SIG-M5 treated with dmso at 0.1 percent for 504 hours (cell line): ENCODE measurements at regions not wholly inside any gene's neighbourhood (a gene's known extent, or its start where the extent isn't known, plus 50 kb on each side); places are given as distances from the start of the nearest gene placed in this dataset.
"Not testable (repeated sequence)": the region's sequence is repeated elsewhere in the genome, so short reads cannot be mapped to it uniquely, and the experiment has no call there.

Source experiments
- DNase-seq: peaks from one replicate; lab custom pipeline; 2025; ENCODE audit not compliant: unreplicated experiment; lab: John Stamatoyannopoulos, UW

DNA sequence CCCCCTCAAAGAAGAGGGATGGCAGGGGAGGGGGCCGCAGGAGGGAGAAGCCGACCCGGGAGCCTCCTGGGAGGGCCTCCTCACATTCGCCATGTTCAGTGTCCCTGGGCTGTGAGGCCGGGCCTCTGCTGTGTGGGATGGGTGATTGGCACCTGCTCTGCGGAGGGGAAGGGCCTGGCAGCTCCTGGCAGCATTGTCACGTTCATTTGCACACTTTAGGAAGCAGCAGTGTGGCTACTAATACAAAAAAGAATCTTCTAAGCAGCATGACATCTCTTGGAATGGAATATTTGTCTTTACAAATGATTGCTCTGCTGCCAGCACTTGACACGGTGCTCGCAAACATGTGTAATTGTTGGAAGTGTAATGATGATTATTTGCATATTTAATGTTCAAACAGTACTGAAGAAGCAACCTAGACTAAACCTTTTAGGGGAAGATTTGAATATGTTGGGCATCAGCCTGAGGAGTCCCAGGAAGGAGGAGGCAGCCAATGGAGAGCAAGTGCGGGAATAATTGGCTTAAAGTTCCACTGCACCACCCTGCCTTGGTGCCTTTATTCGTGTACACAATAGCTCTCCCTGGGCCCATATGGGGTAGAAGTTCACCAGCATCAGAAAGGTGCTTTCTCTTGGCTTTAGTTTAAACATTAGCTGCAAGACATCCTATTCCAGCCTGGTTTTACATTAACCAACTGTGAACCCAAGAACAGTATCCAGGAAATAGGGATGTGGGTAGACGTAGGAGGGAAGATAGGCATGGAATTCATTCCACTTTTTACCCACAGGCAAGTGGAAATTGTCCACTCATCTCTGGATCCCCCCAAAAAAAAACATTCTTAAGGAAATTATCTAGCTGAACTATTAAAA lies 404.9 kb downstream of the TMEM182 start:
- DNase-seq = no peak

- no peak for DNase-seq
These were observed 405.8 kb downstream of the TMEM182 start for GRCh38 chr2:103167599-103167998.

DNA sequence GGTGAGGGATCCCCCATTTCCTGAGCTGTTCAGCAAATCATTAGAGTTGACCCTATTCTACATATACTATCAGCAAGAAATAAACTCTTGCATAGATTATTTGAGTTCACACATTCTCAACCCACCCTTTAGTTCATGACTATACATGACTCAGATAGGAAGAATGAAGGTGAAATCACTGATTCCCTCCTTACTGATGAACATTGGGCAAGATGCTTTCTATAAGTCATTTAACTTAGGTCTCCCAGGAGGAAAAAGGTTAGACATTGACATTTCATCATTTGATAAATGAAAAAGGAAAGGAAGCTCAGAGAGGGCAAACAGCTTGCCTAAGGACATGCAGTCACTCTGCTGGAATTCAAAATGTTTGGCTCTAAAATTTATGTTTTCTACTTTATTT lies 408.0 kb downstream of the TMEM182 start:
- no peak for DNase-seq

DNA sequence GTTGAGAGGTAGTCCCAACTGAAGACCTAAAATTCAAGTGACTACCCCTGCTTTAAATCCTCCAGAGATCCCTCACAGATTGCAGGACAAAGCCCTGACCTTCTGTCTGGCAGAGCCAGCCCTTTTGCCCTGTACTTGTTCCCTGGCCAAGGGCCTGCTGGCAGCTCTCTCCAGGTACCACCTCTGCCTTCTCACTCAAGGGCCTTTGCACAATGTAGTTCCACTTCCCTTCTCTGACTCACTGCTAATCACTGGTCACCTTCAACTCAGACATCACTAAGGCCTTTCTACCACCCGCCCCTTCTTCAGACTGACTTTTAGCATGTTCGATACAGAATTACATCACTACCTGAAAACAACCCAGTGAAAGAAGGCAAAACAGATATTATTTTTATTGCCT lies 411.0 kb downstream of the TMEM182 start:
- DNase-seq = no peak

DNA sequence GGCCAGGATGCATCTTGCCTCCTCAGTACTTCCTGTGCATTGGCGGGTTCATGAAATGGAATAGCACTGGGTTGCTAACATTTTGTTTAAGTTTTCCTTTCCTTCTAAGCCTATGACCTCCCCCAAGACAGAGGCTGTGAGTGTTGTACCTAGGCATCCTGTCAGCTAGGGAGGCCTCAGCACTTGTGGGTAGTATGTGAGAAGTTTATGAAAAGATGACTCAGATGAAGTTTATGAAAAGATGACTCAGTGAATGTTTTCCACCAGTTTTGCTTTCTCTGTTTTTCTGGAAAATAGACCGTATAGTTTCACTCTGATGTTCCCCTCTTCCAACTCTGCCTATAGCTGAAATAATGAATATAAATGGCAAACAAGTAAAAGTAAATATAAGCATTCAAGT lies 412.9 kb downstream of the TMEM182 start:
- no peak for DNase-seq

GRCh38 chr2:103176294-103176915 lies 414.6 kb downstream of the TMEM182 start:
- DNase-seq = no peak

DNA sequence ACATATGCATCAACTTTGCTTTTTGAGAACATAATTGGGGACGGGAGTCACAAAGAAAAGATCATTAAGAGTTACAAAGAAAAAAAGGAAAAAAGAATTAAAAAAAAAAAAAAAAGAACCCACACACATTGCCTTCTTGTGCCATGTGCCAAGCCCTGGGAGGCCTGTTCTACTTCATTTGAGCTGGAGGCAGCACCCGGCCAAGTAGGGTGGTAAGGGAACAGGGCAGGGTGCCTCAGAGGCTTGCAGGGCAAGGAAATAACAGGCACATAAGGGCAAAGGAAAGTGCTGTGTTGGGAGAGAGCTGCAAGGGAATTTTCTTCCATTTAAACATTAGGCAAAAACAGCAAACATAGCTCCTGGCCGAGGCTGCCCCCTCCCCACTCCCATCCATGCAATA lies 418.0 kb downstream of the TMEM182 start:
- DNase-seq = no peak

DNA sequence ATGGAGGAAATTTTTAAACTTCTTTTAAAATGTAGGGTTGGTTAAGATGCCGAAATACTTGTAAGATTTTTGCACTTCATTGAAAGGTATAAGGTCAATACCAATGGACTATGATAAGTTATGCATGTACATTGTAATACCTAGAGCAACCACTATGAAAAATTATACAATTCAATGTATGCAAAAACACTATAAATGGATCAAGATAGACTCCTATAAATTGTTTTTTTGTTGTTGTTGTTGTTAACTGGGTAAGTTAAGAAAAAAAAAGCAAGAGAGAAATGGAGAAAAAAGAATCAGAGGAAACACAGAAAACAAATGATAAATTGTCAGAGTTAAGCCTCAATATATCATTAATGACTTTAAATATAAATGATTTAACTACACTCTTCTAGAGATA lies 421.2 kb downstream of the TMEM182 start:
- no peak for DNase-seq

DNA sequence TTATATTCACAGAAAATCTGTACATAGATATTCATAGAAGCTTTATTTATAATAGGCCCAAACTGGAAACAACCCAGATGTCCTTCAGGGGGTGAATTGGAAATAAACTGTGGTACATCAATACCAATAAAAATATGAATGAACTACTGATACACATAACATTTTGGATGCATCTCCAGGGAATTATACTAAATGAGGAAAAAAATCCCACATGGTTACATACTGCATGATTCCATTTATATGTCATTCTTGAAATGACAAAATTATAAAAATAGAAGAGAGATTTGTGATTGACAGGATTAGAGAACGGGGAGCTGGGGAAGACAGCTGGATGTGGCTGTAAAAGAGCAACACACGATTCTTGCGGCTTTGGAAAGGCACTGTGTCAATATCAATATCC lies 435.0 kb downstream of the TMEM182 start:
- no peak for DNase-seq

DNA sequence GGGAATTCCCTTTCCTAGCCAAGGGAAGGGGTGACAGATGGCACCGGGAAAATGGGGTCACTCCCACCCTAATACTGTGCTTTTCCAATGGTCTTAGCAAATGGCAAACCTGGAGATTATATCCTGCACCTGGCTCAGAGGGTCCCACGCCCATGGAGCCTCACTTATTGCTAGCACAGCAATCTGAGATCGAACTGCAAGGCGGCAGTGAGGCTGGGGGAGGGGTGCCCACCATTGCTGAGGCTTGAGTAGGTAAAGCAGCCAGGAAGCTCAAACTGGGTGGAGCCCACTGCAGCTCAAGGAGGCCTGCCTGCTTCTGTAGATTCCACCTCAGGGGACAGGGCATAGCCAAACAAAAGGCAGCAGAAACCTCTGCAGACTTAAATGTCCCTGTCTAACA lies 438.9 kb downstream of the TMEM182 start:
- DNase-seq = not testable (repeated sequence)

GRCh38 chr2:103208916-103209315 lies 447.1 kb downstream of the TMEM182 start:
- no peak for DNase-seq

GRCh38 chr2:103213028-103213542 lies 451.3 kb downstream of the TMEM182 start:
- no peak for DNase-seq

- no peak for DNase-seq
These were observed 456.7 kb downstream of the TMEM182 start for GRCh38 chr2:103218516-103218915.

DNA sequence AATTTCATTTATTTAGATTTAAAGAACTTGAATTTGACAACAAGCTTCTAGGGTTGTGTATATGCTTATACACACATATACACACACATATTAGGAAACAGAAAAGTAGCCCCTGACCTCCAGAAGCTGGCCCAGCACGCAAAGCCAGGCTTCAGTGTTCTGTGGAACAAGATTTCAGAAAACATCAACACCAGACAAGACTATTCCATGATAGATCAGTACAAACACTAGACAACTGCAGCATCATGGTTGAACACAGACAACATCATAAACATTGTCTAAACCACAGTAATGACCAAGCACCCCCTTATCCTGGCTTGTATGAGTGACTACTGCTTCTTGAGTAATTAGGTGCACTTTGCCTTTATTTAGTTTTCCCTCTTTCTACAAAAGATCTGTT lies 457.6 kb downstream of the TMEM182 start:
- DNase-seq = no peak

DNA sequence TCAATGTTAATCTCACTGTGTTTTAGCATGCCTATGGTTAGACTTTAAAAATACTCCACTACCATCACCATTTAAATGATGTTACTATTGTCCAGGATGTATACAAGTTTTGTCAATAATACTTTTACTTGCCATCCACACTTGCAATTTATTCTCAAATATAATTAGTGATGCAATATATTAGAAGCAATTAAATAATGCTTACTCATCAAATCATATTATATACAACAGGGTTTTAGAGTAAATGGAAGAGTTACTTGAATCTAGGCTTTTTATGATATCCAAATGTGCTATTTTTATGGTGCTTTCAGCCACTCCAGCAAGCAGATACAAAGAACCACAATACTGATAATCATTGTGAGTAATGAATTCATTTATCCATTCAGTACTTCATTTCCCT lies 461.1 kb downstream of the TMEM182 start:
- DNase-seq = no peak

DNA sequence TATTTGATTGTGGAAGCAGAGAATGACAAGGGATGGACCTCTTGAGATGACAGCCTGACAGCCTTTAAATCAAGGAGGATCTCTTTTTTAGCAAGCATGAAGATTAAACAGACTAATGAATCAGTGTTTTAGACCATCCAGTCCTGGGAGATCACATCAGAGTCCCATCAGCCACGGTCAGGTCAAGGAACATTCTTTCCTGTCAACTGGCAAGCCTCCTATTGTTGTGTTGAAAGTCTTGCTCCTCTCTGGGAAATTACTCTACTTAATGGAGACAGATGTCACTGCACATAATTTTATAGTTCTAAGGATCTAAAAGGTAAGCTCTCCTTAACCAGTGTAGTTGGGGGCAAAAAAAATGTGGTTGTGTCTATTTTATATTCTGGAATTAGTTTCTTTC lies 469.0 kb downstream of the TMEM182 start:
- DNase-seq = no peak

- DNase-seq = no peak
These were observed 471.0 kb downstream of the TMEM182 start for GRCh38 chr2:103232865-103233264.

GRCh38 chr2:103233691-103234090 lies 471.9 kb downstream of the TMEM182 start:
- no peak for DNase-seq

- DNase-seq = no peak
These were observed 473.5 kb downstream of the TMEM182 start for GRCh38 chr2:103235283-103235682.

DNA sequence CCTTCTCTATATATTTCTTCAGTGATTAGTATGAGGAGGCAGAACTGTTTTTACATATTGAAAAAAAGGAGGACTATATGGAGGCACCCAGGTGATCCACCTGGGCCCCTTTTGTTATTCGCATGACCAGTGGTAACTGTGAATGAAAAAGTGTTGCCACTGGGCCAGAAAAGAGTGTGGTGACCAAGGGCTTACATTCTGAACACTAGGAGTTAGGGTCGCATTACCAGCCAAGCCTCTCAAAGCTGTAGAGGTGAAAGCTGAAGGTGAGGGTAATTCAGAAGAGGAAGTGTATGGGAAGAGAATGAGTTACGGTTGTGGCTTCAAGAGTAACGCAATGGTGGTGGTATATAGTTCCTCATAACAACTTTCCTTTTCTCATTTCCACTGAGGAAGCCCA lies 487.6 kb downstream of the TMEM182 start:
- DNase-seq = no peak

GRCh38 chr2:103252781-103253180 lies 490.9 kb downstream of the TMEM182 start:
- DNase-seq = no peak

DNA sequence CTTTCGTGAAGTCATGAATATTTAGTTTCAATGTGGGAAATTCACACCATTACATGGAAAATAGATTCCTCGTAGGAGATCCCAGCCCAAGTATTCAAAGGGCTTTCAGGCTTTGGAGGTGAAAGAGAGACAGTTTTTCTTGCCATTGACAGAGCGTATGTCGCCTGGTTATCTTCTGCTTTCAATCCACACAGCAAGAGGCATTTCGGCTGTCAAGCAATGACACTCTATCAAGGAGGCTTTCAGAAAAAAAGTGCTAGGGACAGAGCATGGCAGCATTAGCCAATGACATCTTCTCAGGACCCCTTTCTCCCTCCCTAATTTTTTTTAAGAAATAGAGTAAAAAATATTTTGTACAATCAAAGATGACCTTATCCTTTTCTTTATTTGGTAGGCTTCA lies 492.8 kb downstream of the TMEM182 start:
- no peak for DNase-seq
